Hepatocyte (in vitro differentiated cells): ENCODE measurements at regions not wholly inside any gene's neighbourhood (a gene's known extent, or its start where the extent isn't known, plus 50 kb on each side); places are given as distances from the start of the nearest gene placed in this dataset.

ENCODE experiments used
- DNase-seq: peaks from one replicate; pipeline ENCODE4 v3.0.0-alpha.2; 2016; ENCODE audit warnings: low spot score
- H2AFZ ChIP-seq: fragments of 200-600 bp; sonication (generic); 2 replicates; pipeline ENCODE4 v1.6.0; 2016; ENCODE audit warnings: antibody characterized with exemption, mild to moderate bottlenecking
- H3K27ac ChIP-seq: fragments of 200-600 bp; sonication (generic); 2 replicates; pipeline ENCODE4 v1.5.1; 2016; ENCODE audit warnings: mild to moderate bottlenecking
- H3K27me3 ChIP-seq: fragments of 200-600 bp; sonication (generic); 2 replicates; pipeline ENCODE4 v1.6.1; 2016
- H3K36me3 ChIP-seq: fragments of 200-600 bp; sonication (generic); replicated peaks from 2 replicates; pipeline ENCODE4 v1.5.1; 2016; ENCODE audit warnings: low read depth; ENCODE audit not compliant: insufficient read depth
- H3K4me1 ChIP-seq: fragments of 200-600 bp; sonication (generic); 2 replicates; pipeline ENCODE4 v1.5.1; 2016; ENCODE audit warnings: mild to moderate bottlenecking, moderate library complexity; ENCODE audit not compliant: insufficient read depth
- H3K4me2 ChIP-seq: fragments of 200-600 bp; sonication (generic); 2 replicates; pipeline ENCODE4 v1.6.0; 2016
- H3K4me3 ChIP-seq: fragments of 200-600 bp; sonication (generic); 2 replicates; pipeline ENCODE4 v1.5.1; 2016; ENCODE audit warnings: mild to moderate bottlenecking
- H3K79me2 ChIP-seq: fragments of 200-600 bp; sonication (generic); 2 replicates; pipeline ENCODE4 v1.6.0; 2017; ENCODE audit warnings: mild to moderate bottlenecking
- H3K9me2 ChIP-seq: fragments of 200-600 bp; sonication (generic); replicated peaks from 2 replicates; pipeline ENCODE4 v1.6.0; 2017; ENCODE audit warnings: mild to moderate bottlenecking; ENCODE audit not compliant: insufficient read depth
- H3K9me3 ChIP-seq: fragments of 200-600 bp; sonication (generic); 2 replicates; pipeline ENCODE4 v1.5.1; 2016; ENCODE audit warnings: low read depth, mild to moderate bottlenecking
- H4K20me1 ChIP-seq: fragments of 200-600 bp; sonication (generic); 2 replicates; pipeline ENCODE4 v1.6.0; 2016; ENCODE audit warnings: mild to moderate bottlenecking; ENCODE audit not compliant: insufficient read depth, poor library complexity, severe bottlenecking
- EZH2 ChIP-seq: fragments of 200-600 bp; sonication (generic); IDR thresholded peaks from 2 replicates; pipeline ENCODE4 v1.6.1; 2016; ENCODE audit warnings: antibody characterized with exemption, mild to moderate bottlenecking, borderline replicate concordance
- EZH2phosphoT487 ChIP-seq: fragments of 200-600 bp; sonication (generic); IDR thresholded peaks from one replicate; pipeline ENCODE4 v1.6.1; 2018; ENCODE audit warnings: antibody characterized with exemption, mild to moderate bottlenecking, low read depth, moderate library complexity; ENCODE audit not compliant: unreplicated experiment, severe bottlenecking
- whole genome bisulfite sequencing: methylation state at CpG from one replicate; pipeline ENCODE4 v1.1.6; 2016; ENCODE audit warnings: low lambda C conversion rate; ENCODE audit errors: missing lambda C conversion rate; 5-methylcytosine and 5-hydroxymethylcytosine counted together
- TF ChIP-seq, protein P1 (sequence below): fragments of 200-600 bp; sonication (generic); IDR thresholded peaks from 2 replicates; pipeline ENCODE4 v1.5.1; 2016; ENCODE audit warnings: antibody characterized with exemption, mild to moderate bottlenecking; ENCODE audit not compliant: poor library complexity

DNA sequence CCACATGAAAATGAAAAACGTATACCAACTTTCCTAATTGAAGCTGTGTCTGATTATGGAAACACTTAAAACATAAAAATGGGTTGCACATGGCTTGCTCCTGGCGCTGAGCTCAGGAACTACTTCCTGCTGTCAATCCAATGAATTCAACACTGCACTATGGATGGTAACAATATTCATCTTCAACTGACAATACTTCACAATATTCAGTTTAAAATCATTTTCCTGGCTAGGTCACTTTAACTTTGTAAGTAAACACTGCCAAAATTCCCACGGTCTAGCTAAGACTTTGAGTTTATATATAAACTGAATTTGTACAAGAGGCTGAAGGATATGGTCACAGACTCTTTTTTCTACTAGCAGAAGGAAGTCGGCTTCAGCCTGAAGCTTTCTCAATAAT is 556.9 kb downstream of the TNS3 start:
- H3K79me2 ChIP-seq, result no peaks in the 10 kb centered on the region
- no peaks in the 10 kb centered on the region for H3K9me2 ChIP-seq
- no peaks in the 10 kb centered on the region for H3K4me1 ChIP-seq
- no peak overlapping the region for H3K4me3 ChIP-seq
- H3K27me3 ChIP-seq, result no peaks in the 10 kb centered on the region
- WGBS, result 57% methylated on average over 4 of the region's 4 CpGs
- no peaks in the 10 kb centered on the region for H3K9me3 ChIP-seq
- no peak for DNase-seq
- TF ChIP-seq EZH2phosphoT487 (no peak), EZH2 (no peak)
- TF ChIP-seq, protein P1, sequence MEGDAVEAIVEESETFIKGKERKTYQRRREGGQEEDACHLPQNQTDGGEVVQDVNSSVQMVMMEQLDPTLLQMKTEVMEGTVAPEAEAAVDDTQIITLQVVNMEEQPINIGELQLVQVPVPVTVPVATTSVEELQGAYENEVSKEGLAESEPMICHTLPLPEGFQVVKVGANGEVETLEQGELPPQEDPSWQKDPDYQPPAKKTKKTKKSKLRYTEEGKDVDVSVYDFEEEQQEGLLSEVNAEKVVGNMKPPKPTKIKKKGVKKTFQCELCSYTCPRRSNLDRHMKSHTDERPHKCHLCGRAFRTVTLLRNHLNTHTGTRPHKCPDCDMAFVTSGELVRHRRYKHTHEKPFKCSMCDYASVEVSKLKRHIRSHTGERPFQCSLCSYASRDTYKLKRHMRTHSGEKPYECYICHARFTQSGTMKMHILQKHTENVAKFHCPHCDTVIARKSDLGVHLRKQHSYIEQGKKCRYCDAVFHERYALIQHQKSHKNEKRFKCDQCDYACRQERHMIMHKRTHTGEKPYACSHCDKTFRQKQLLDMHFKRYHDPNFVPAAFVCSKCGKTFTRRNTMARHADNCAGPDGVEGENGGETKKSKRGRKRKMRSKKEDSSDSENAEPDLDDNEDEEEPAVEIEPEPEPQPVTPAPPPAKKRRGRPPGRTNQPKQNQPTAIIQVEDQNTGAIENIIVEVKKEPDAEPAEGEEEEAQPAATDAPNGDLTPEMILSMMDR, result no peak
- H3K27ac ChIP-seq, result no peak overlapping the region
- no peak overlapping the region for H3K4me2 ChIP-seq
- H2AFZ ChIP-seq, result no peak overlapping the region
- H4K20me1 ChIP-seq, result no peaks in the 10 kb centered on the region
- H3K36me3 ChIP-seq, result no peaks in the 10 kb centered on the region

- 84% methylated on average over 1 of the region's 1 CpG for WGBS
- Histone ChIP-seq H3K27ac (no peak overlapping the region), H3K27me3 (no peaks in the 10 kb centered on the region), H3K4me1 (no peaks in the 10 kb centered on the region), H3K36me3 (no peaks in the 10 kb centered on the region), H4K20me1 (no peaks in the 10 kb centered on the region), H3K79me2 (no peaks in the 10 kb centered on the region), H2AFZ (no peak overlapping the region), H3K4me3 (no peak overlapping the region), H3K4me2 (no peak overlapping the region), H3K9me2 (no peaks in the 10 kb centered on the region), H3K9me3 (no peaks in the 10 kb centered on the region)
- no peak for TF ChIP-seq EZH2phosphoT487
- TF ChIP-seq EZH2, result no peak
- TF ChIP-seq, protein P1, result no peak
- no peak for DNase-seq
Observed at GRCh38 chr7:47008461-47008860, 573.5 kb downstream of the TNS3 start.

DNA sequence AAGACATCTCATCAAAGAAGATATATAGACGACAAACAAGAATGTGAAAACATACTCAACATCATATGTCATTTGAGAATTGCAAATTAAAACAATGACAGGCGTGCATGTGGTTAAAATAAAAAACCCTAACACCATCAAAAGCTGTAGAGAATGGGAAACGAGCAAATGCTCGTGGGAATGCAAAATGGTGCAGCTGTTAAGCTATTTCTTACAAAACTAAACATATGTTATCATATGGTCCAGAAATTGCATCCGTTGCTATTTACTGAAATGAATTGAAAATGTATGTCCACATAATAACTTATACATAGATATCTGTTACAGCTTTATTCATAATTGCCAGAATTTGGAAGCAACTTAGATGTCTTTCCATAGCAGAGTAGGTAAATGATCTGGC is 574.4 kb downstream of the TNS3 start:
- Histone ChIP-seq H2AFZ (no peak overlapping the region), H3K4me3 (no peak overlapping the region), H3K4me1 (no peaks in the 10 kb centered on the region), H3K27me3 (no peaks in the 10 kb centered on the region), H3K4me2 (no peak overlapping the region), H3K9me2 (no peaks in the 10 kb centered on the region), H3K27ac (no peak overlapping the region), H3K36me3 (no peaks in the 10 kb centered on the region), H3K79me2 (no peaks in the 10 kb centered on the region), H4K20me1 (no peaks in the 10 kb centered on the region), H3K9me3 (no peaks in the 10 kb centered on the region)
- 91% methylated on average over 5 of the region's 5 CpGs for WGBS
- TF ChIP-seq EZH2 (no peak), EZH2phosphoT487 (no peak)
- TF ChIP-seq, protein P1, result no peak
- DNase-seq, result no peak

DNA sequence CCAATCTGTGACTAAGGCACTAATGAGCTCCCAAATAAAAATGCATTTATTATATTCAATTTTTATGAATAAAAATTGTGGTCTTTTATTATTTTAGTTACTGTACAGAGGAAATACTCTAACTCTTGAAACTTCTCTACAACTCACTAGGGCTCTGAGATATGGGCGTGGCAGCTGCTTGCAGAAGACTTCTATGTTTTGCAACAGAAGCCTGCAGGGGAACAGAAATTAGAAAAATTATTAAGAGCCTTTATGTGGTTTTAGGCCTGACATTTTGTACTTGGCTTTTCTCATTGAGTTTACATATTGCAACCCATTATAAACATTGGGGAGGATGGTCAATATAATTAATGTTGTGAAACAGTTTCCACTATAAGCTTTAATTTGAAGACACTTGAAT is 581.4 kb downstream of the TNS3 start:
- no peak for DNase-seq
- H3K27me3 ChIP-seq, result no peaks in the 10 kb centered on the region
- H4K20me1 ChIP-seq, result no peaks in the 10 kb centered on the region
- WGBS, result 86% methylated on average over 1 of the region's 1 CpG
- H3K36me3 ChIP-seq, result no peaks in the 10 kb centered on the region
- H3K79me2 ChIP-seq, result no peaks in the 10 kb centered on the region
- H3K27ac ChIP-seq, result no peak overlapping the region
- H3K4me3 ChIP-seq, result no peak overlapping the region
- H3K9me2 ChIP-seq, result no peaks in the 10 kb centered on the region
- TF ChIP-seq EZH2phosphoT487, result no peak
- TF ChIP-seq, protein P1, result no peak
- no peak for TF ChIP-seq EZH2
- no peaks in the 10 kb centered on the region for H3K4me1 ChIP-seq
- no peaks in the 10 kb centered on the region for H3K9me3 ChIP-seq
- no peak overlapping the region for H2AFZ ChIP-seq
- H3K4me2 ChIP-seq, result no peak overlapping the region
